K562 (cell line): ENCODE measurements at regions not wholly inside any gene's neighbourhood (a gene's known extent, or its start where the extent isn't known, plus 50 kb on each side); places are given as distances from the start of the nearest gene placed in this dataset.

Experiments
- ATAC-seq: fragments of 200-7000 bp; cut with Tn5 transposase; 3 replicates; pipeline ENCODE4 v1.9.1; 2020; ENCODE audit warnings: moderate library complexity
- BruUV-seq: library from RNA; stranded (reverse); fragments of 400-500 nt; replicated peaks from 2 replicates; lab custom pipeline; 2021; lab: Mats Ljungman, UMichigan
- CTCF ChIA-PET: fragments of 300-600 bp; formaldehyde crosslinking; extraction: SDS; loops from one replicate; lab custom pipeline; 2021; ENCODE audit warnings: low intra/inter-chr PET ratio; lab: Yijun Ruan, JAX
- POLR2A ChIA-PET: fragments of 300-600, 350-650 bp; sonication (Branson Sonifier 250); formaldehyde crosslinking; extraction: SDS; loops from one replicate; lab custom pipeline; 2021; ENCODE audit warnings: antibody characterized with exemption, inconsistent platforms; lab: Yijun Ruan, JAX
- DNase-seq, 4 experiments: peaks; one replicate each; pipeline versions ENCODE4 v3.0.0 to v3.0.0-alpha.2; 2011 to 2018; ENCODE audit warnings: low spot score in 3 of 4, mixed read lengths in 3 of 4; ENCODE audit errors: extremely low read depth in 1 of 4
- FAIRE-seq: peaks from 2 replicates; lab custom pipeline; 2011; peaks lifted over from hg19 to GRCh38; lab: Jason Lieb, UNC
- H2AFZ ChIP-seq: 2 replicates; pipeline ENCODE4 v1.6.0; 2011; ENCODE audit warnings: low read depth, low read length, control low read depth, inconsistent platforms
- H3K27ac ChIP-seq: fragments of 200-600 bp; 3 replicates; pipeline ENCODE4 v1.8.0; 2011; ENCODE audit warnings: low read depth, mild to moderate bottlenecking, control low read depth, inconsistent platforms, low read length, moderate library complexity, mixed read lengths; ENCODE audit errors: extremely low read depth
- H3K27me3 ChIP-seq, 2 experiments: fragments of 300-600 bp in 1 of 2; 2 replicates in 1 of 2; 3 replicates in 1 of 2; pipeline versions ENCODE4 v1.6.0 to v1.8.0; 2011; ENCODE audit warnings: inconsistent platforms in 2 of 2, low read length in 2 of 2, mild to moderate bottlenecking in 1 of 2, mixed read lengths in 1 of 2, moderate library complexity in 1 of 2; ENCODE audit not compliant: control insufficient read depth in 2 of 2, insufficient read depth in 2 of 2
- H3K36me3 ChIP-seq: fragments of 300-600 bp; 3 replicates; pipeline ENCODE4 v1.8.0; 2011; ENCODE audit warnings: mild to moderate bottlenecking, low read length, inconsistent platforms; ENCODE audit not compliant: control insufficient read depth, insufficient read depth
- H3K4me1 ChIP-seq, 2 experiments: fragments of 200-600 bp in 1 of 2; replicated peaks in 1 of 2; 2 replicates in 1 of 2; 3 replicates in 1 of 2; pipeline versions ENCODE4 v1.5.1 to v1.8.0; 2011; ENCODE audit warnings: inconsistent platforms in 2 of 2, low read length in 2 of 2, mild to moderate bottlenecking in 1 of 2, mixed read lengths in 1 of 2, moderate library complexity in 1 of 2; ENCODE audit not compliant: control insufficient read depth in 2 of 2, insufficient read depth in 2 of 2
- H3K4me2 ChIP-seq: 2 replicates; pipeline ENCODE4 v1.6.1; 2011; ENCODE audit warnings: low read length, control low read depth, inconsistent platforms, mixed read lengths; ENCODE audit not compliant: insufficient read depth
- H3K4me3 ChIP-seq: fragments of 200-600 bp; sonication (generic), shearing (Covaris generic); 2 replicates; pipeline ENCODE4 v1.5.1; 2016; ENCODE audit warnings: control low read depth, inconsistent platforms
- H3K79me2 ChIP-seq: fragments of 200-600 bp; 3 replicates; pipeline ENCODE4 v1.8.0; 2011; ENCODE audit warnings: low read length, inconsistent platforms; ENCODE audit not compliant: control insufficient read depth, insufficient read depth
- H3K9ac ChIP-seq, 2 experiments: 2 replicates each; pipeline versions ENCODE4 v1.6.0 to v1.6.1; 2011; ENCODE audit warnings: low read depth in 2 of 2, low read length in 2 of 2, control low read depth in 1 of 2, inconsistent platforms in 1 of 2, mild to moderate bottlenecking in 1 of 2, mixed read lengths in 1 of 2; ENCODE audit not compliant: insufficient read depth in 1 of 2
- H3K9me1 ChIP-seq: one replicate; pipeline ENCODE4 v1.6.0; 2011; ENCODE audit warnings: inconsistent platforms, mild to moderate bottlenecking, low read length, moderate library complexity; ENCODE audit not compliant: control insufficient read depth, insufficient read depth
- H3K9me3 ChIP-seq: replicated peaks from 2 replicates; pipeline ENCODE4 v1.5.1; 2011; ENCODE audit warnings: low read depth, low read length, inconsistent platforms; ENCODE audit not compliant: control insufficient read depth, insufficient read depth
- H4K20me1 ChIP-seq: replicated peaks from 2 replicates; pipeline ENCODE4 v1.6.1; 2011; ENCODE audit warnings: low read length, inconsistent platforms, mixed read lengths; ENCODE audit not compliant: control insufficient read depth, insufficient read depth
- SPI1 ChIP-seq: IDR thresholded peaks from 2 replicates; pipeline ENCODE4 v1.6.1; 2011; ENCODE audit warnings: low read depth, low read length, control low read depth, borderline replicate concordance
- ZNF212 ChIP-seq: fragments of 450-650 bp; formaldehyde crosslinking; IDR thresholded peaks from 2 replicates; pipeline ENCODE4 v1.4.0; 2020; ENCODE audit warnings: mild to moderate bottlenecking
- ZNF780A ChIP-seq: fragments of 250-450 bp; sonication (Bioruptor Pico); IDR thresholded peaks from 2 replicates; pipeline ENCODE4 v1.5.0; 2021; ENCODE audit warnings: mild to moderate bottlenecking
- WGBS: fragments of 100-300 bp; shearing (Covaris generic); methylation state at CpG from one replicate; pipeline ENCODE4 v1.1.6; 2016; ENCODE audit warnings: low coverage, mixed read lengths; ENCODE audit not compliant: insufficient coverage; ENCODE audit errors: missing lambda C conversion rate; 5-methylcytosine and 5-hydroxymethylcytosine counted together
- in situ Hi-C: fragments of 300-500 bp; cut with MboI; formaldehyde crosslinking; loops from 4 replicates; pipeline ENCODE4 v1.15.0; 2018; ENCODE audit warnings: inconsistent platforms, mixed read lengths
- intact Hi-C: fragments of 100-400 bp; cut with micrococcal nuclease; formaldehyde crosslinking; loops from 2 replicates; pipeline ENCODE4 v1.14.2; 2022
- TF ChIP-seq, protein P1 (sequence below): fragments of 150-350 bp; IDR thresholded peaks from 2 replicates; pipeline ENCODE4 v1.6.1; 2014; ENCODE audit warnings: low read depth, mild to moderate bottlenecking, low read length, borderline replicate concordance

DNA sequence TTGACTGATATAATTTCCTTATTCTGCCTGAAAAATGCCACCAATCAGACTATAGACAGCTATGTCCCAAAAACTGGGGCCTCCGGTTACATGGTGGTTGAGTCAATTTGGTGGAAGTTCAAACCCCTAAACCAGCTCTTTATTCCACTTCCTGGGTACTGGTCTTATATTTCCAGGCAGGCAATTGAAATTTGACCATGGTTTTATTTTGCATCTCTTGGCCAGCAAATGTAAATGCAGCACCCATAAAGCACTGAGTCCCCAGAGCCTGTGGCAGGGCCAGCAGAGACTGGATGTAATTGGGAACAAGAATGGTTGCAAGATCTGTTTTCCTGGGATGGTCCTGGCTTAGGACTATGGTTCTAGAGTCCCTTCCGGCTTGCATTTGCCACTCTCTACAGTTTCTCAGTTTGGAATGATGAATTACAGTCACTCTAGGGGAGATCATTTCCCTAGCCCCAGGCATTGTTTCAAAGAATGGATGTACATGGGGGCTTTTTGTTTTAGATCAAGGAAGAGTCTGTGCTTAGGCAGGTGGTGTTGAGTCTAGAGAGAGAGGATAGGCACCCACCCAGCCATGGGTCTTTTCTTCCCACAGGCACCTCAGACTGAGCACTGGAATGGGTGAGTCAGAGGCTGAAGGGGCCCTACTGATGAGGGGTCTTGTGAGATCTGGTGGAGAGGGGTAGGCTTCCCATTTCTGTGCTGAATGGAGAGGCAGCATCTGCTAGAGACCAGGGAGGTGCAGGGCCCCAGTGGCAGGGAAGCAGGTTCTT lies 108.4 kb upstream of the CDC42EP3 start:
- no peak overlapping the region for H3K4me3 ChIP-seq
- no peaks in the 10 kb centered on the region for H3K9me3 ChIP-seq
- H3K27ac ChIP-seq: no peak overlapping the region
- H3K9me1 ChIP-seq: no peaks in the 10 kb centered on the region
- no peak for FAIRE-seq
- no peaks in the 10 kb centered on the region; a peak in 1 of 5 replicates for H3K4me1 ChIP-seq
- 4% methylated on average over 2 of the region's 2 CpGs for WGBS
- intact Hi-C loops (no loop called here), in situ Hi-C loops (no loop called here)
- H3K36me3 ChIP-seq: no peaks in the 10 kb centered on the region
- no peak overlapping the region for H2AFZ ChIP-seq
- CTCF ChIA-PET: no interaction called here
- POLR2A ChIA-PET: interaction anchor here (0.6 kb wide), 1 partner anchor 31 kb away, joined by 3 read pairs; no protein-coding TSS in a partner anchor
- TF ChIP-seq, protein P1, sequence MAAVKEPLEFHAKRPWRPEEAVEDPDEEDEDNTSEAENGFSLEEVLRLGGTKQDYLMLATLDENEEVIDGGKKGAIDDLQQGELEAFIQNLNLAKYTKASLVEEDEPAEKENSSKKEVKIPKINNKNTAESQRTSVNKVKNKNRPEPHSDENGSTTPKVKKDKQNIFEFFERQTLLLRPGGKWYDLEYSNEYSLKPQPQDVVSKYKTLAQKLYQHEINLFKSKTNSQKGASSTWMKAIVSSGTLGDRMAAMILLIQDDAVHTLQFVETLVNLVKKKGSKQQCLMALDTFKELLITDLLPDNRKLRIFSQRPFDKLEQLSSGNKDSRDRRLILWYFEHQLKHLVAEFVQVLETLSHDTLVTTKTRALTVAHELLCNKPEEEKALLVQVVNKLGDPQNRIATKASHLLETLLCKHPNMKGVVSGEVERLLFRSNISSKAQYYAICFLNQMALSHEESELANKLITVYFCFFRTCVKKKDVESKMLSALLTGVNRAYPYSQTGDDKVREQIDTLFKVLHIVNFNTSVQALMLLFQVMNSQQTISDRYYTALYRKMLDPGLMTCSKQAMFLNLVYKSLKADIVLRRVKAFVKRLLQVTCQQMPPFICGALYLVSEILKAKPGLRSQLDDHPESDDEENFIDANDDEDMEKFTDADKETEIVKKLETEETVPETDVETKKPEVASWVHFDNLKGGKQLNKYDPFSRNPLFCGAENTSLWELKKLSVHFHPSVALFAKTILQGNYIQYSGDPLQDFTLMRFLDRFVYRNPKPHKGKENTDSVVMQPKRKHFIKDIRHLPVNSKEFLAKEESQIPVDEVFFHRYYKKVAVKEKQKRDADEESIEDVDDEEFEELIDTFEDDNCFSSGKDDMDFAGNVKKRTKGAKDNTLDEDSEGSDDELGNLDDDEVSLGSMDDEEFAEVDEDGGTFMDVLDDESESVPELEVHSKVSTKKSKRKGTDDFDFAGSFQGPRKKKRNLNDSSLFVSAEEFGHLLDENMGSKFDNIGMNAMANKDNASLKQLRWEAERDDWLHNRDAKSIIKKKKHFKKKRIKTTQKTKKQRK: no peak
- TF ChIP-seq ZNF212 (CRISPR knock-in tag): no peak
- no peak for TF ChIP-seq SPI1
- no peak for TF ChIP-seq ZNF780A
- H4K20me1 ChIP-seq: no peaks in the 10 kb centered on the region
- no peak overlapping the region for H3K9ac ChIP-seq
- no TSS peak for BruUV-seq
- peaks cover 0 to 4% of the 10 kb centered on the region in 2 experiments; a peak in 3 of 5 replicates for H3K27me3 ChIP-seq
- DNase-seq: no peak
- no peak for ATAC-seq
- no peak overlapping the region for H3K4me2 ChIP-seq
- no peaks in the 10 kb centered on the region for H3K79me2 ChIP-seq
